ENCODE measurements at regions not wholly inside any gene's neighbourhood (a gene's known extent, or its start where the extent isn't known, plus 50 kb on each side); places are given as distances from the start of the nearest gene placed in this dataset.

GRCh38 chr4:125368146-125368545 is 53.4 kb downstream of the FAT4 start:
- TF ChIP-seq CTCF (IDR thresholded peaks at IDR 0.05; ENCODE audit: extremely low read depth in 1 of 2, insufficient read depth in 1 of 2, low read depth in 1 of 2, low read length in 2 of 2), result no peak
- TF ChIP-seq POLR2A (IDR thresholded peaks at IDR 0.05; ENCODE audit: low read depth, low read length), result no peak
- no peak for TF ChIP-seq EZH2 (IDR thresholded peaks at IDR 0.05; ENCODE audit: borderline replicate concordance, low read depth, low read length, severe bottlenecking)
- no peak for TF ChIP-seq MYC (IDR thresholded peaks at IDR 0.05; ENCODE audit: low read depth, low read length)
